CD14-positive monocyte (primary cell): ENCODE measurements at regions not wholly inside any gene's neighbourhood (a gene's known extent, or its start where the extent isn't known, plus 50 kb on each side); places are given as distances from the start of the nearest gene placed in this dataset.

Source experiments
- DNase-seq, 3 donors: peaks; one replicate each; pipeline ENCODE4 v3.0.0-alpha.2; 2011 to 2022
- H2AFZ ChIP-seq: 2 replicates; pipeline ENCODE4 v1.6.0; 2012; ENCODE audit warnings: mild to moderate bottlenecking, low read depth, low read length, inconsistent platforms; ENCODE audit not compliant: insufficient read depth, poor library complexity, severe bottlenecking
- H3K27ac ChIP-seq, 2 donors: 1 replicate in 1 of 2; 2 replicates in 1 of 2; pipeline ENCODE4 v1.5.1; 2012 to 2013; ENCODE audit warnings: low read length in 2 of 2, control low read depth in 1 of 2, inconsistent platforms in 1 of 2, low read depth in 1 of 2, mild to moderate bottlenecking in 1 of 2
- H3K27me3 ChIP-seq, 2 donors: one replicate each; pipeline versions ENCODE4 v1.6.0 to v1.6.1; 2011 to 2013; ENCODE audit warnings: low read length in 2 of 2; ENCODE audit not compliant: control insufficient read depth in 2 of 2, insufficient read depth in 2 of 2
- H3K36me3 ChIP-seq, 2 donors: replicated peaks in 1 of 2; 1 replicate in 1 of 2; 2 replicates in 1 of 2; pipeline versions ENCODE4 v1.5.1 to v1.6.1; 2012 to 2013; ENCODE audit warnings: low read length in 2 of 2, control low read depth in 1 of 2, inconsistent platforms in 1 of 2, mild to moderate bottlenecking in 1 of 2; ENCODE audit not compliant: insufficient read depth in 2 of 2, control insufficient read depth in 1 of 2
- H3K4me1 ChIP-seq, 2 donors: 1 replicate in 1 of 2; 2 replicates in 1 of 2; pipeline versions ENCODE4 v1.5.1 to v1.6.1; 2012 to 2013; ENCODE audit warnings: low read length in 2 of 2, control low read depth in 1 of 2, inconsistent platforms in 1 of 2, mild to moderate bottlenecking in 1 of 2, moderate library complexity in 1 of 2; ENCODE audit not compliant: insufficient read depth in 2 of 2, control insufficient read depth in 1 of 2
- H3K4me2 ChIP-seq: replicated peaks from 2 replicates; pipeline ENCODE3; 2012; ENCODE audit warnings: low read length, moderate library complexity, mild to moderate bottlenecking; ENCODE audit not compliant: poor library complexity, severe bottlenecking; ENCODE audit errors: extremely low read depth
- H3K4me3 ChIP-seq, 3 experiments: fragments of 200-600 bp in 1 of 3; sonication (generic) in 1 of 3; replicated peaks in 1 of 3; 1 replicate in 2 of 3; 2 replicates in 1 of 3; pipeline ENCODE4 v1.5.1; 2011 to 2013; ENCODE audit warnings: low read length in 3 of 3, mild to moderate bottlenecking in 3 of 3, control low read depth in 2 of 3, low read depth in 2 of 3, inconsistent platforms in 1 of 3, moderate library complexity in 1 of 3
- H3K79me2 ChIP-seq: 2 replicates; pipeline ENCODE4 v1.6.0; 2012; ENCODE audit warnings: mild to moderate bottlenecking, control low read depth, inconsistent platforms, low read length, moderate library complexity; ENCODE audit not compliant: insufficient read depth
- H3K9ac ChIP-seq: 2 replicates; pipeline ENCODE4 v1.6.0; 2017; ENCODE audit warnings: low read length, mild to moderate bottlenecking; ENCODE audit not compliant: insufficient read depth, poor library complexity, severe bottlenecking
- H3K9me3 ChIP-seq, 2 donors: replicated peaks in 1 of 2; 1 replicate in 1 of 2; 2 replicates in 1 of 2; pipeline versions ENCODE4 v1.5.1 to v1.6.1; 2012 to 2013; ENCODE audit warnings: low read length in 2 of 2, control low read depth in 1 of 2; ENCODE audit not compliant: control insufficient read depth in 1 of 2, insufficient read depth in 1 of 2
- H4K20me1 ChIP-seq: 2 replicates; pipeline ENCODE4 v1.6.0; 2012; ENCODE audit warnings: mild to moderate bottlenecking, low read length, control low read depth, moderate library complexity; ENCODE audit not compliant: insufficient read depth
- H3K27ac Mint-ChIP-seq, 7 donors: one replicate each; pipeline ENCODE4 v1.8.0; 2020; ENCODE audit warnings: mild to moderate bottlenecking in 7 of 7, mixed read lengths in 7 of 7, moderate library complexity in 6 of 7, inconsistent platforms in 2 of 7
- H3K27me3 Mint-ChIP-seq, 3 donors: one replicate each; pipeline ENCODE4 v1.8.0; 2021 to 2022; ENCODE audit warnings: low read depth in 3 of 3, mild to moderate bottlenecking in 3 of 3, mixed read lengths in 3 of 3, moderate library complexity in 3 of 3, inconsistent platforms in 1 of 3
- H3K36me3 Mint-ChIP-seq, 2 donors: one replicate each; pipeline ENCODE4 v1.8.0; 2020; ENCODE audit warnings: mixed read lengths in 2 of 2, inconsistent platforms in 1 of 2, mild to moderate bottlenecking in 1 of 2
- H3K4me1 Mint-ChIP-seq: one replicate; pipeline ENCODE4 v1.8.0; 2020; ENCODE audit warnings: mild to moderate bottlenecking, mixed read lengths
- H3K4me3 Mint-ChIP-seq, 2 donors: one replicate each; pipeline ENCODE4 v1.8.0; 2020; ENCODE audit warnings: mild to moderate bottlenecking in 2 of 2, mixed read lengths in 2 of 2, moderate library complexity in 1 of 2
- H3K9me3 Mint-ChIP-seq, 7 donors: one replicate each; pipeline ENCODE4 v1.8.0; 2020 to 2022; ENCODE audit warnings: mixed read lengths in 7 of 7, mild to moderate bottlenecking in 6 of 7, moderate library complexity in 6 of 7, inconsistent platforms in 2 of 7
- WGBS: methylation state at CpG from one replicate; pipeline ENCODE4 v1.1.5; 2013; ENCODE audit warnings: missing lambda C conversion rate; ENCODE audit not compliant: insufficient coverage; 5-methylcytosine and 5-hydroxymethylcytosine counted together
- intact Hi-C, 2 donors: fragments of 100-400 bp; cut with micrococcal nuclease; formaldehyde crosslinking; loops; one replicate each; pipeline versions ENCODE4 v1.15.0 to v1.15.1; 2023
- TF ChIP-seq, protein P1 (sequence below): fragments of 200-600 bp; IDR thresholded peaks from one replicate; pipeline ENCODE4 v1.8.0; 2022; ENCODE audit warnings: antibody characterized with exemption, mild to moderate bottlenecking

- intact Hi-C loops: no loop called here
- Histone ChIP-seq H2AFZ (no peak overlapping the region), H3K4me3 (no peak overlapping the region), H3K4me1 (no peaks in the 10 kb centered on the region), H3K9ac (no peak overlapping the region), H3K4me2 (no peak overlapping the region), H3K27ac (no peak overlapping the region), H3K79me2 (no peaks in the 10 kb centered on the region), H3K9me3 (peaks cover 0 to 4% of the 10 kb centered on the region in 2 donors), H4K20me1 (no peaks in the 10 kb centered on the region), H3K36me3 (no peaks in the 10 kb centered on the region), H3K27me3 (no peaks in the 10 kb centered on the region)
- Mint-ChIP-seq H3K36me3 (no peaks in the 10 kb centered on the region), H3K27me3 (peaks cover 0 to 2% (median 0%) of the 10 kb centered on the region in 3 donors), H3K9me3 (peaks cover 0 to 6% (median 0%) of the 10 kb centered on the region in 7 donors), H3K27ac (no peak overlapping the region), H3K4me3 (no peak overlapping the region), H3K4me1 (no peaks in the 10 kb centered on the region)
- WGBS: 50% methylated on average over 2 of the region's 4 CpGs
- TF ChIP-seq, protein P1, sequence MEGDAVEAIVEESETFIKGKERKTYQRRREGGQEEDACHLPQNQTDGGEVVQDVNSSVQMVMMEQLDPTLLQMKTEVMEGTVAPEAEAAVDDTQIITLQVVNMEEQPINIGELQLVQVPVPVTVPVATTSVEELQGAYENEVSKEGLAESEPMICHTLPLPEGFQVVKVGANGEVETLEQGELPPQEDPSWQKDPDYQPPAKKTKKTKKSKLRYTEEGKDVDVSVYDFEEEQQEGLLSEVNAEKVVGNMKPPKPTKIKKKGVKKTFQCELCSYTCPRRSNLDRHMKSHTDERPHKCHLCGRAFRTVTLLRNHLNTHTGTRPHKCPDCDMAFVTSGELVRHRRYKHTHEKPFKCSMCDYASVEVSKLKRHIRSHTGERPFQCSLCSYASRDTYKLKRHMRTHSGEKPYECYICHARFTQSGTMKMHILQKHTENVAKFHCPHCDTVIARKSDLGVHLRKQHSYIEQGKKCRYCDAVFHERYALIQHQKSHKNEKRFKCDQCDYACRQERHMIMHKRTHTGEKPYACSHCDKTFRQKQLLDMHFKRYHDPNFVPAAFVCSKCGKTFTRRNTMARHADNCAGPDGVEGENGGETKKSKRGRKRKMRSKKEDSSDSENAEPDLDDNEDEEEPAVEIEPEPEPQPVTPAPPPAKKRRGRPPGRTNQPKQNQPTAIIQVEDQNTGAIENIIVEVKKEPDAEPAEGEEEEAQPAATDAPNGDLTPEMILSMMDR: no peak
- no peak for DNase-seq
These were observed 228.3 kb upstream of the ZP4 start for GRCh38 chr1:238119060-238119459.

DNA sequence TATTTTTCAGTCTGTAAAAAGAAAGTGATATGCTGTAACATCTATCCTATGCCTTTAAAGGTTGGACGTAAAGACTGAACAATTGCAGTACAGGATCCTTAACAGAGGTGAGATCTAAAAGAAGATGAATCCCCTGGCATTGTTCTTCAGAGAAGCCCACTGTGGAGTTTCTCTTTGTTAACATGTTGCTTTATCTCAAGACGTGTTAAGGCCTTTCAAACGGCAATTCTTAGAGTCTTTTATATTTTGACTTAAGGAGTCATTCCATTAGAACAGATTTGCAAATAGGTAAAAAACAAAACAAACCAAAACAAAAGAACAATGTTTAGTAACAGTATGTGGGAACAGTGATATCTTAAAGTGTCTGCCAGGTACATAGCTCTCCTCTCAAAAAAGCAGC lies 225.1 kb upstream of the ZP4 start:
- H3K4me3 Mint-ChIP-seq: no peak overlapping the region

More for the DNA sequence above, 225.1 kb upstream of the ZP4 start:
- H3K36me3 Mint-ChIP-seq: no peaks in the 10 kb centered on the region
- H3K4me1 ChIP-seq: no peaks in the 10 kb centered on the region
- H3K79me2 ChIP-seq: no peaks in the 10 kb centered on the region
- H3K9ac ChIP-seq: no peak overlapping the region
- TF ChIP-seq, protein P1: no peak
- H4K20me1 ChIP-seq: no peaks in the 10 kb centered on the region
- no peaks in the 10 kb centered on the region for H3K4me1 Mint-ChIP-seq
- 100% methylated on average over 1 of the region's 3 CpGs for WGBS
- no peak for DNase-seq
- intact Hi-C loops: no loop called here
- H3K36me3 ChIP-seq: no peaks in the 10 kb centered on the region
- H3K27me3 ChIP-seq: no peaks in the 10 kb centered on the region
- H3K27ac ChIP-seq: no peak overlapping the region
- peaks cover 0 to 6% (median 0%) of the 10 kb centered on the region in 7 donors for H3K9me3 Mint-ChIP-seq
- no peak overlapping the region for H3K4me3 ChIP-seq
- H3K4me2 ChIP-seq: no peak overlapping the region
- H3K9me3 ChIP-seq: peaks cover 0 to 4% of the 10 kb centered on the region in 2 donors
- no peak overlapping the region for H2AFZ ChIP-seq
- H3K27ac Mint-ChIP-seq: no peak overlapping the region
- peaks cover 0 to 2% (median 0%) of the 10 kb centered on the region in 3 donors for H3K27me3 Mint-ChIP-seq
